Nephron progenitor cell (in vitro differentiated cells): ENCODE measurements at regions not wholly inside any gene's neighbourhood (a gene's known extent, or its start where the extent isn't known, plus 50 kb on each side); places are given as distances from the start of the nearest gene placed in this dataset.
"Not testable (repeated sequence)": the region's sequence is repeated elsewhere in the genome, so short reads cannot be mapped to it uniquely, and the experiment has no call there.

Experiments used
- DNase-seq: peaks from one replicate; pipeline ENCODE4 v3.0.0; 2021
- H3K27ac Mint-ChIP-seq: 2 replicates; pipeline ENCODE4 v1.8.0; 2021; ENCODE audit warnings: mild to moderate bottlenecking, moderate library complexity, mixed read lengths
- H3K27me3 Mint-ChIP-seq: 2 replicates; pipeline ENCODE4 v1.8.0; 2021; ENCODE audit warnings: mild to moderate bottlenecking, low read depth, mixed read lengths; ENCODE audit not compliant: poor library complexity
- H3K36me3 Mint-ChIP-seq: 2 replicates; pipeline ENCODE4 v1.8.0; 2021; ENCODE audit warnings: low read depth, mixed read lengths
- H3K4me1 Mint-ChIP-seq: 2 replicates; pipeline ENCODE4 v1.8.0; 2021; ENCODE audit warnings: mixed read lengths
- H3K4me3 Mint-ChIP-seq: 2 replicates; pipeline ENCODE4 v1.8.0; 2021; ENCODE audit warnings: mild to moderate bottlenecking, moderate library complexity, mixed read lengths
- H3K9me3 Mint-ChIP-seq: 2 replicates; pipeline ENCODE4 v1.8.0; 2021; ENCODE audit warnings: mild to moderate bottlenecking, moderate library complexity, mixed read lengths
- CTCF ChIP-seq: fragments of 200-600 bp; sonication (generic); IDR thresholded peaks from 2 replicates; pipeline ENCODE4 v1.5.0; 2021; ENCODE audit warnings: antibody characterized with exemption

- Mint-ChIP-seq H3K4me3 (no peak overlapping the region), H3K36me3 (peaks cover 11% of the 10 kb centered on the region), H3K9me3 (peaks cover 55% of the 10 kb centered on the region), H3K27me3 (peaks cover 6% of the 10 kb centered on the region), H3K4me1 (peaks cover 15% of the 10 kb centered on the region), H3K27ac (no peak overlapping the region)
- no peak for DNase-seq
- no peak for TF ChIP-seq CTCF
Measured at GRCh38 chrX:68978655-68979054, 149.8 kb downstream of the EFNB1 start.

GRCh38 chrX:68978255-68978654, 149.4 kb downstream of the EFNB1 start:
- DNase-seq = peak; percentile 41

GRCh38 chrX:68953331-68953730, 124.5 kb downstream of the EFNB1 start:
- no peak for DNase-seq
- H3K4me1 Mint-ChIP-seq = no peaks in the 10 kb centered on the region
- peaks cover 8% of the 10 kb centered on the region for H3K36me3 Mint-ChIP-seq
- no peak for TF ChIP-seq CTCF
- peaks cover 66% of the 10 kb centered on the region for H3K9me3 Mint-ChIP-seq
- H3K27me3 Mint-ChIP-seq = no peaks in the 10 kb centered on the region
- H3K4me3 Mint-ChIP-seq = no peak overlapping the region
- no peak overlapping the region for H3K27ac Mint-ChIP-seq

More at GRCh38 chrX:68978255-68978654, 149.4 kb downstream of the EFNB1 start:
- Mint-ChIP-seq H3K27me3 (peaks cover 6% of the 10 kb centered on the region), H3K4me1 (peaks cover 15% of the 10 kb centered on the region), H3K27ac (no peak overlapping the region), H3K36me3 (peaks cover 13% of the 10 kb centered on the region), H3K9me3 (peaks cover 59% of the 10 kb centered on the region), H3K4me3 (no peak overlapping the region)
- no peak for TF ChIP-seq CTCF

GRCh38 chrX:68951942-68952619, 123.3 kb downstream of the EFNB1 start:
- H3K27me3 Mint-ChIP-seq, H3K27ac Mint-ChIP-seq, H3K36me3 Mint-ChIP-seq, H3K4me3 Mint-ChIP-seq, DNase-seq, H3K4me1 Mint-ChIP-seq: not testable (repeated sequence)
- H3K9me3 Mint-ChIP-seq = peaks cover 59% of the 10 kb centered on the region

- H3K4me1 Mint-ChIP-seq = no peaks in the 10 kb centered on the region
- DNase-seq = no peak
- peak overlapping the region; percentile 68 for H3K27ac Mint-ChIP-seq
- H3K9me3 Mint-ChIP-seq = peaks cover 57% of the 10 kb centered on the region
- H3K36me3 Mint-ChIP-seq = peaks cover 8% of the 10 kb centered on the region
- no peaks in the 10 kb centered on the region for H3K27me3 Mint-ChIP-seq
- TF ChIP-seq CTCF = no peak
- H3K4me3 Mint-ChIP-seq = no peak overlapping the region
Measured at GRCh38 chrX:68950937-68951336, 122.1 kb downstream of the EFNB1 start.

GRCh38 chrX:68947882-68948605, 119.2 kb downstream of the EFNB1 start:
- Mint-ChIP-seq H3K36me3 (no peaks in the 10 kb centered on the region), H3K27ac (no peak overlapping the region), H3K4me1 (no peaks in the 10 kb centered on the region), H3K4me3 (no peak overlapping the region), H3K27me3 (no peaks in the 10 kb centered on the region), H3K9me3 (peaks cover 41% of the 10 kb centered on the region)
- no peak for DNase-seq
- TF ChIP-seq CTCF = no peak
